Natural killer cell treated with Interleukin-12 subunit alpha and Interleukin-12 subunit beta and Interleukin-15 and Interleukin-18, amount 100 ng/mL, for 72 hours (primary cell): ENCODE measurements at regions not wholly inside any gene's neighbourhood (a gene's known extent, or its start where the extent isn't known, plus 50 kb on each side); places are given as distances from the start of the nearest gene placed in this dataset.

Experiments used
- ATAC-seq, 2 donors: fragments of 150-1000 bp; cut with Tn5 transposase in 1 of 2; sonication (Bioruptor Pico), chemical (Tn5 transposase) in 1 of 2; 2 replicates each; pipeline ENCODE4 v1.10.0; 2021
- DNase-seq: peaks from one replicate; pipeline ENCODE4 v3.0.0; 2022; ENCODE audit warnings: low spot score
- H3K27ac Mint-ChIP-seq, 2 donors: 1 replicate in 1 of 2; 2 replicates in 1 of 2; pipeline ENCODE4 v1.8.0; 2022; ENCODE audit warnings: mixed read lengths in 2 of 2, mild to moderate bottlenecking in 1 of 2, moderate library complexity in 1 of 2
- H3K27me3 Mint-ChIP-seq, 2 donors: 1 replicate in 1 of 2; 2 replicates in 1 of 2; pipeline ENCODE4 v1.8.0; 2022; ENCODE audit warnings: mixed read lengths in 2 of 2
- H3K36me3 Mint-ChIP-seq: one replicate; pipeline ENCODE4 v1.8.0; 2022; ENCODE audit warnings: mixed read lengths
- H3K4me1 Mint-ChIP-seq, 2 donors: 1 replicate in 1 of 2; 2 replicates in 1 of 2; pipeline ENCODE4 v1.8.0; 2022; ENCODE audit warnings: low read depth in 2 of 2, mixed read lengths in 2 of 2, mild to moderate bottlenecking in 1 of 2
- H3K4me3 Mint-ChIP-seq: one replicate; pipeline ENCODE4 v1.8.0; 2022; ENCODE audit warnings: mixed read lengths
- H3K9me3 Mint-ChIP-seq: 2 replicates; pipeline ENCODE4 v1.8.0; 2022; ENCODE audit warnings: mixed read lengths

DNA sequence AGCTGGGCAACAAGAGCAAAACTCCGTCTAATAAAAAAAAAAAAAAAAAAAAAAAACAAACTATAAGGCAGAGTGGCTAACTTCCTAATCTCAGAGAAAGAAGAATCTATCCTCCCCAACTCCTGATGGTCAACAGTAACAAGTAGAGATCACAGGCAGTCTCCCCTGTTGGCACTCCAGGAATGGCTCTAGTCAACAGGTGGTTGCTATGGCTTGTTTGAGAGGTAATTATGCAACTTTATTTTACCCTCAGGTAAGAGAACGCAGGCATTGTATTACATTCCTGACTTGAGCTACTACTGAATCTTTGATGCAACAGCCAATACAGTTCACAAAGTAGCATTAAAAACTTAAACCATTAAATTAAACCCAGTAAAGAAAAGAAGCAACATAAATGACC, 180.3 kb downstream of the DICER1 start:
- peaks cover 5 to 7% of the 10 kb centered on the region in 2 donors for H3K27me3 Mint-ChIP-seq
- H3K27ac Mint-ChIP-seq: no peak overlapping the region
- peaks cover 0 to 3% of the 10 kb centered on the region in 2 donors for H3K4me1 Mint-ChIP-seq
- no peaks in the 10 kb centered on the region for H3K9me3 Mint-ChIP-seq
- DNase-seq (no peak), ATAC-seq (no peak)
- no peaks in the 10 kb centered on the region for H3K36me3 Mint-ChIP-seq
- no peak overlapping the region for H3K4me3 Mint-ChIP-seq

DNA sequence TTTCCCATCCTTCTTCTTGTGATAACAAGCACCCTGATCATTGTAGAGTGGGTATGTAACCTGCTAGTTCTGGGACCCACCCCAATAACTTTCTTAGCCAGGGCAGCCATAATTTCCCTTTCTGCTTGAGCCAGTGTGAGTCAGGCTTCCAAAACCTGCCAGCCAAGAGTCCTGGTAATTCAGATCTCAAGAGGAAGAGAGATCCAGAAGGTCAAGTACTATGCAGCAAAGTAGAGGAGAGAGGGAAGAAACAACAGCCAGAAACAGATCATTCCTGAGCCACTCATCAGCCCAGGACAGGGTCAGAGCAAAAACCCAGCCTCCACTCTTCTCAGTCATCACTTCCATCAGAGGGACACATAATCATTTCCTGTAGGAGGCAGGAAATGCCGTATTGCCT, 182.0 kb downstream of the DICER1 start:
- H3K27ac Mint-ChIP-seq: no peak overlapping the region
- H3K27me3 Mint-ChIP-seq: peaks cover 11 to 13% of the 10 kb centered on the region in 2 donors
- ATAC-seq (no peak), DNase-seq (no peak)
- H3K4me1 Mint-ChIP-seq: peaks cover 0 to 3% of the 10 kb centered on the region in 2 donors
- H3K36me3 Mint-ChIP-seq: peaks cover 7% of the 10 kb centered on the region
- no peaks in the 10 kb centered on the region for H3K9me3 Mint-ChIP-seq
- H3K4me3 Mint-ChIP-seq: no peak overlapping the region

DNA sequence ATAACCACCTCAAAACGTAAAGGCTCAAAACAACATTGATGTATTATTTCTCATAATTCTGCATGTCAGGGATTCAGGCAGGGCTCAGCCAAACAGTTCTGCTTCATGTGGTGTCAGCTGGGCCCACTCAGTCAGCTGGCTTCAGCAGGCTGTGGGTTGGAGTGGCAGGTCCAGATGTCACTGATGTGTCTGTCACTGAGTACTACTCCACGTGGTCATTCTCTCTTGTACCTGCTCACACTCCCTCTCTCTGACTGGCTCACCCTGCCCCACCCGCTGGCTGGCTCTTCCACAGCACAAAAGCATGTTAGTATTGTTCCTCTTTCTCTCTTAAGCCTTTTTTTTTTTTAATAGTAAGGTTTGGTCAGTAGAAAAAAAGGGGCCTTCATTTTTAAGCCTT, 182.4 kb downstream of the DICER1 start:
- Mint-ChIP-seq H3K4me1 (peaks cover 0 to 3% of the 10 kb centered on the region in 2 donors), H3K27ac (no peak overlapping the region), H3K36me3 (peaks cover 7% of the 10 kb centered on the region), H3K27me3 (peaks cover 11 to 13% of the 10 kb centered on the region in 2 donors), H3K4me3 (no peak overlapping the region), H3K9me3 (no peaks in the 10 kb centered on the region)
- no peak for ATAC-seq
- no peak for DNase-seq

DNA sequence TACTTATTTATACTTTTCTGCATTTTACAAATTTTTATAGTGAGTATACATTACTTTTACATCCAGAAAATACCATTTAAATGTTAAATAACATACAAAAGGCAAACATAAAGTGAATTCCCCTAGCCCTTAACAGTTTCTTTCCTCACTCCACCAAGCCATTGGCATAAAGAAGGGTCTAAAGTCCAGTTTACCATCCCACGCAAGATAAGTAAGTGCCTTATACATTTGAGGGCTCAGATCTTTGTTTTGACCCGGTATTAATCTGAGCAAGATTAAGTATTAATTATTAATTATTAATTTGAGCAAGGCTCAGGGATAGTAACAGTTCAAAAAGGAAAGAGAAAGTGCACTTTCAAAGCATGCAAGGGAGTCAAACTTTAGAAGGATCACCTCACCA, 182.9 kb downstream of the DICER1 start:
- peaks cover 0 to 3% of the 10 kb centered on the region in 2 donors for H3K4me1 Mint-ChIP-seq
- H3K9me3 Mint-ChIP-seq: no peaks in the 10 kb centered on the region
- no peak overlapping the region for H3K4me3 Mint-ChIP-seq
- no peak for ATAC-seq
- peaks cover 11 to 13% of the 10 kb centered on the region in 2 donors for H3K27me3 Mint-ChIP-seq
- DNase-seq: no peak
- peaks cover 7% of the 10 kb centered on the region for H3K36me3 Mint-ChIP-seq
- H3K27ac Mint-ChIP-seq: no peak overlapping the region

DNA sequence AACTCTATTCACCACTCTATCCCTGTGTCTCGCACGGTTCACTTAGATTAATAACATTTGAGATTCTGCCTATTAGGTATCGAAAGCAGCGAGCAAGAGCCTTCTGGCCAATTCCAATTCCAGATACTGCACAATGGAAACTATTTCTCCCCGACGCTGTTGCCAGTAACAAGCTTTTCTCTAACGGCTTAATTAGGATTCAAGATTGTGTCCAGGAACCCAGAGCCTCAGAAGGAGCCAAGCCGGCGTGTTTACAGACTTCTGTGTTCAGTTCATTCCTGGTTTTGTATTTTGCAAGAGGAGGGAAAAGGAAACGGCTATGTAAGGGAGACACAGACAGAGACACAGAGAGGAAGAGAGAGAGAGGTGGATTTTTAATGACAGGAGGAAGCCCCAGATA, 185.6 kb downstream of the DICER1 start:
- ATAC-seq (no peak), DNase-seq (no peak)
- Mint-ChIP-seq H3K36me3 (peaks cover 7% of the 10 kb centered on the region), H3K4me1 (peaks cover 0 to 3% of the 10 kb centered on the region in 2 donors), H3K4me3 (no peak overlapping the region), H3K27me3 (peaks cover 11% of the 10 kb centered on the region in 2 donors), H3K27ac (no peak overlapping the region), H3K9me3 (no peaks in the 10 kb centered on the region)

DNA sequence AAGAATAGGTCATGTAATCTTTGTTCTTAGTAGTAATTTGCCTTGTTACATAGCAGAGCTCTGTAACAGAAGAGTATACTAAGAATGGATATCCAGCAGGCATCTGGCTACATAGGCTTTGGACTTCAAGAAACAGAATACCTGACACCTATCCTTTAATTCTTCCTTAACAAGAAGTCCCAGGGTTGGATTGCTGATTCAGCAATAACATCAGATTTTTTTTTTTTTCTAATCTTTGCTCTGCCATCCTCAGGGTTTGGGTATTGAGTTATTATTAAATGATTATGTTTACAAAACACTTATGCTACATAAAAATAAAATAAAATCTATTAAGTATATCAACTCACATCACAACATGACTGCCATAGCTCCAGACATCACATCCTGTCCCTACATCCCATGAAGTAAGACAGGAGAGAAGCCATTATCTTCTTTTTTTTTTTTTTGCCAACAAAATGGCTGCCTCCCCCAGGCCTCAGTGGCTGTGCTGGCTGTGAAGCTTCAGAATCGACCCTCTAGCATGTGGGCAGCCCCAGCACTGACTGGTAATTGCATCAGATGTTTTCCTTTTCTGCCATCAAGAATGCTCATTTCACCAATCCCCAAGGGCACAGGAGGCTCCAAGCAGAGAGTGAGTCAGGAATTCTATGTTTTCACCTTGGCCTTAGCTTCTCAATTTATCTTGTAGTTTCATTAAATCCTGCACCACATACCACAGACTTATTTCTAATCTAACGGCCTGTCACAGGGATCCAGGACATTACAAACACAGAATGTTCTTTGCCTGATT, 186.2 kb downstream of the DICER1 start:
- ATAC-seq (no peak), DNase-seq (no peak)
- peaks cover 11% of the 10 kb centered on the region in 2 donors for H3K27me3 Mint-ChIP-seq
- no peak overlapping the region for H3K4me3 Mint-ChIP-seq
- H3K9me3 Mint-ChIP-seq: no peaks in the 10 kb centered on the region
- H3K27ac Mint-ChIP-seq: no peak overlapping the region
- peaks cover 0 to 3% of the 10 kb centered on the region in 2 donors for H3K4me1 Mint-ChIP-seq
- peaks cover 7% of the 10 kb centered on the region for H3K36me3 Mint-ChIP-seq

DNA sequence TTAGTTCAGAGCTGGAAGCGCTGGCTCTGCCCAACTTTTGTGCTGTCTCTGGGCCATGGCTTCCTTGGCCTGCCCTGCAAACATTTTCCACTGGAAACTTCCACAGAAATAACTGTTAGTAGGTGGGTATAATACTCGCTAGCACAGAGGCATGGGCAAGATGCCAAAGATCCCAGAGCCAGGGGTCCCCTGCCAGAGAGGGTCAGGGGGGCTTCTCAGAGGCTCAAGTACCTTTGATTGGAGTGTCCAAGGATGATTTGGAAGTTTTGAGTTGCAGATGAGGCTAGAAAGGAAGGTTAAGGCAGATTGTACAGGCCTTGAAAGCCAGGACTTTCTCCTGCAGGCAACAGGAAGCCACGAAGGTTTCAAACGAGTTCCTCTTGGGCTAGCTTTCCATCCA, 187.6 kb downstream of the DICER1 start:
- no peak for DNase-seq
- Mint-ChIP-seq H3K4me1 (no peaks in the 10 kb centered on the region), H3K36me3 (peaks cover 7% of the 10 kb centered on the region), H3K27ac (no peak overlapping the region), H3K4me3 (no peak overlapping the region), H3K9me3 (no peaks in the 10 kb centered on the region), H3K27me3 (peaks cover 7 to 11% of the 10 kb centered on the region in 2 donors)
- ATAC-seq: no peak

DNA sequence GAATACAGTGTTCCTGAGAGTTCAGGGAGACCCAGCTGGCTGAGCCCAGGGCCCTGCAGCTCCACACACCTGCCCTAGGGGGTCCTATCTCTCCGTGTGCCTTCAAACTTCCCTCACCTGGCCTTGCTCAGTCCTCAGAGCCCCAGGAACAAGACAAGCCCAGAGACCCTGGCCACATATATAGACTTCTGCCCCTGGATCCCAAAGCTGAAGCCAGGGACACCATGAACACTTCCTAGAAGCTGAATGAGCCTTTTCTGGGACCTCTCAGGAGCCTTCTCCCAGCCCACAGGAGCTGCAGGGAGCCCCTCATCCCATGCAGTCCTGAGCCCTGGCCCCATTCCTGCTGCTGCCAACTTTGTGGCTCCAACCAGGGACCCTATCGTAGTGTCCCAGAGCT, 190.5 kb downstream of the DICER1 start:
- Mint-ChIP-seq H3K27me3 (peaks cover 6 to 8% of the 10 kb centered on the region in 2 donors), H3K36me3 (peaks cover 7% of the 10 kb centered on the region), H3K4me3 (no peak overlapping the region), H3K27ac (no peak overlapping the region), H3K9me3 (no peaks in the 10 kb centered on the region), H3K4me1 (no peaks in the 10 kb centered on the region)
- ATAC-seq (no peak), DNase-seq (no peak)

DNA sequence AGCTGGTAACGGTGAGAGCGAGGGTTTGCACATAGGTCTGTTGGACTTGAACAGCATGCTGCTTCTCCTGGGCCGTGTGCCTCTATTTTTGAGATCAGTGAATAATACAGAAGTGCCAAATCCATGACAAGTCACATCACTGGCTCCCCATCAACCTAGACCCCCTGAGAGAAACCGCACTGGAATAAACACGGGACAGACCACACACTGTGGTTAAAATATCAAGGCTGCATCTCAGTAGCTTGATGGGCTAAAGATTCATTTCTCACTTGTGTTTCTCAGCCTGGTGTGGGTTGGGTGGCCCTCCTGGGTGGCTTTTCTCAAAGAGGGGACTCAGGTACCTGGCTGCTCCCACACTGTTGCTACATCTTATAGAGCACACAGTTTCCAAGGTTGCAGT, 191.0 kb downstream of the DICER1 start:
- Mint-ChIP-seq H3K9me3 (no peaks in the 10 kb centered on the region), H3K4me1 (no peaks in the 10 kb centered on the region), H3K36me3 (peaks cover 2% of the 10 kb centered on the region), H3K27me3 (peaks cover 2 to 7% of the 10 kb centered on the region in 2 donors), H3K27ac (no peak overlapping the region), H3K4me3 (no peak overlapping the region)
- ATAC-seq (no peak), DNase-seq (no peak)

DNA sequence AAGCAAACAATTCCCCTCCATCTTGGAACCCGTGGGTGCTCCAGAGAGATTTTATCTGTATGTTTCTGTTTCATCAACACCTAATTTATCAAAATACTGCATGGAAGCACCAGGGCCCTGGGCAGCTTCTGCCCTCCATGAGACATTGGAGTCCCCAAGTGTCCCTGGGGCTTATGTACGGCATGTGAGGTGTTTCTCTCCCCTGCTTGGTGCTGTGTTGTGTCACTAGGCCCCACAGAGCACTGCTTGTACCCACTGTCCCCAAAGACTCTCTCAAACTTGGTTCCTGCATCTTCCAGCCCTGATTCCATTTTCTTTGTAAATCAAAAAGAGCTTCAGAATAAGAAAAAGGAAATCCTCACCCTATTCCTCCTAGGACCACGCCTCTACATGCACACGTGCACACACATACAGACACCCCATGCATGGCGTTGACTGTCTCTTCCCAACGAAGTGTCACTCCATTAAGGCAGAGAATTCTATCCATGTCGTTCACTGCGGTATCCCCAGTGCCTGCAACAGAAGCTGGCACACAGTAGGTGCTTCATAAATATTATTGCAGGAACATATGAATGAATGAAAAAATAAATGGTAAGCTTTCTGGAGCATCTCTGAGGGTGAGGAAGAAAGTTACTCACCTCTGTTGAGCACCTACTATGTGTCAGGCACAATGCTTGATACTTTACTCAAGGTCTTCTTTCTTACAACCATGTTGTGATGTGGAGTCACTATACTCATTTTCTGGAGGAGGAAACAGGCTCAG, 191.6 kb downstream of the DICER1 start:
- H3K4me1 Mint-ChIP-seq: no peaks in the 10 kb centered on the region
- no peak overlapping the region for H3K27ac Mint-ChIP-seq
- peaks cover 0 to 5% of the 10 kb centered on the region in 2 donors for H3K27me3 Mint-ChIP-seq
- ATAC-seq: no peak
- H3K36me3 Mint-ChIP-seq: no peaks in the 10 kb centered on the region
- DNase-seq: no peak
- H3K4me3 Mint-ChIP-seq: no peak overlapping the region
- H3K9me3 Mint-ChIP-seq: no peaks in the 10 kb centered on the region

DNA sequence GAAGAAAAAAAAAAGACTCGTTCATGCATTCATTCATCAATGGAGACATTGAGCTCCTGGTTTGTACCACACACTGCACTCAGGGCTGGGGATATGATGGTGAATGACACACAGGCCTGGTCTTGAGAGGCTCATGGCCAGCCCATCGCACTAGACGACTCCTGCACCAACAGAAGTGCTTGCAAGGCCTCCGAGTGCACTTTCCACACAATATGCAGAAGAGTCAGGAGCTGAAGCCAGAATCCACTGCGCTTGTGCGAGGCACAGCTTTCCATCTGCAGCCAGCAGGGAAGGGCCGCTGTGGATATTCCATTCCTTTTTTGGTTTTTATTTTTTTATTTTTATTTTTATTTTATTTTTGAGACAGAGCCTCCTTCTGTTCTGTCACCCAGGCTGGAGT, 192.4 kb downstream of the DICER1 start:
- Mint-ChIP-seq H3K36me3 (no peaks in the 10 kb centered on the region), H3K9me3 (no peaks in the 10 kb centered on the region), H3K27me3 (peaks cover 0 to 5% of the 10 kb centered on the region in 2 donors), H3K27ac (no peak overlapping the region), H3K4me3 (no peak overlapping the region), H3K4me1 (no peaks in the 10 kb centered on the region)
- ATAC-seq (no peak), DNase-seq (no peak)

DNA sequence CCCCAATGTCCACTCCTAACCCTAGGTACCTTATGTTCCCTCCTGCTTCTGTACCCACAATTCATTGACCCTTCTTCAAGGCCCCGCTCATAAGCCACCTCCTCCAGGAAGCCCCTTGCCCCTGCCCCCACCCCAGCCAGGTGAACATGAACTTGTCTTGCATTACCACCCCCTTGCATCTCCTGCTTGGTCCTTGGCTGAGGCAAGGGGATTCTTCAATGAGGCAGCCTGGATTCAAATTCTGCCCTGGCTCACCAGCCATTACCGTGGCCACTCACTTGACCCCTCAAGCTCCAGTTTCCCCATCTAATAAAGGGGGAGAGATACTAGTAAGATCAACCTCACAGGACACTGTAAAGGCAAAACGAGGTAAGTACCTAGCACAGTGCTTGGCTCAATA, 193.1 kb downstream of the DICER1 start:
- ATAC-seq (no peak), DNase-seq (no peak)
- no peak overlapping the region for H3K27ac Mint-ChIP-seq
- H3K4me1 Mint-ChIP-seq: no peaks in the 10 kb centered on the region
- peaks cover 5 to 9% of the 10 kb centered on the region in 2 donors for H3K27me3 Mint-ChIP-seq
- H3K36me3 Mint-ChIP-seq: no peaks in the 10 kb centered on the region
- no peak overlapping the region for H3K4me3 Mint-ChIP-seq
- no peaks in the 10 kb centered on the region for H3K9me3 Mint-ChIP-seq

DNA sequence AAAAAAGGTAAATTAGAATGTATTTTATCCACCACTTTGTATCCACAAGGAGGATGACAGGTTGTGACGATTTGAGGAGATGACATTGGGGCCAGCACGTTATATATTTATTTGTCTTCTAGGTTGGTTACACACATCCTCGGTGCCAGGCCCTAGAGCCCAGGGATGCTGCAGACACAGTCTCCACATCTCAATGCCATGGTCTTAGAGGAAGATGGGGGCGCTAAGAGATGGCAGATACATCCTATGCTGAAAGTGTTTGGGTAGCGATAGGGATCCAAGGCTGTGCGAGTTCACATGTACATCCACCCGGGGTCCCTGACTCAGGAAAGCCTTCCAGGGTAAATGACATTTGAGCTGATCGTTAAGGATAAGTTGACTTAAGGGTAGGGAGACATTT, 193.1 kb upstream of the GSC start:
- ATAC-seq: no peak
- Mint-ChIP-seq H3K27ac (no peak overlapping the region), H3K27me3 (peaks cover 13 to 14% of the 10 kb centered on the region in 2 donors), H3K9me3 (no peaks in the 10 kb centered on the region), H3K4me1 (no peaks in the 10 kb centered on the region), H3K36me3 (no peaks in the 10 kb centered on the region), H3K4me3 (no peak overlapping the region)
- no peak for DNase-seq

DNA sequence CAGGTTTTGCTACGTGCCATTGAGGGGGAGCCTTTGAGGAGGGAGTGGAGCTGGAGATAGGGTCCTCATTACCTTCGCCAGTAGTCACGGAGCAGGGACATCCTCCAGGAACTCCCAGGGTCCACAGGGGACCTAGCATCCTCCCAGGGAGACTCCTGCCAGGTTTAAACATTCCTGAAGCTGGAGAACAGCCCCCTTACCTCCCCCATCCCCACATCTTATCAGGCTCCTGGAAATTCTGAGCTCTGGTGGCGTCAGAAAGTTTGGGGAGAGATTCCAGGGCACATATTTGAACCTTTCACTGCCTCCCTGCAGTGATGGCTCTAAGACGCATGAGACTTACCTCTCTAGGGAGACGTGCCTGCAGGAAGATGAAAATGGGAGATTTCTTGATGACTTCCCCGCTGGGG, 192.3 kb upstream of the GSC start:
- Mint-ChIP-seq H3K36me3 (no peaks in the 10 kb centered on the region), H3K4me1 (no peaks in the 10 kb centered on the region), H3K27ac (no peak overlapping the region), H3K27me3 (peaks cover 13 to 15% of the 10 kb centered on the region in 2 donors), H3K9me3 (no peaks in the 10 kb centered on the region), H3K4me3 (no peak overlapping the region)
- DNase-seq (no peak), ATAC-seq (no peak)
